ENCODE measurements at regions not wholly inside any gene's neighbourhood (a gene's known extent, or its start where the extent isn't known, plus 50 kb on each side); places are given as distances from the start of the nearest gene placed in this dataset.
"Not testable (repeated sequence)": the region's sequence is repeated elsewhere in the genome, so short reads cannot be mapped to it uniquely, and the experiment has no call there.

- TF ChIP-seq TCF7 (IDR thresholded peaks at IDR 0.05; ENCODE audit: borderline replicate concordance); CTCF (IDR thresholded peaks at IDR 0.05 in 2 of 3, conservative IDR thresholded peaks at IDR 0.05 in 1 of 3; ENCODE audit: control insufficient read depth in 2 of 3, extremely low read depth in 1 of 3, insufficient read depth in 1 of 3, low read depth in 3 of 3, low read length in 3 of 3); PAX8 (IDR thresholded peaks at IDR 0.05); ATF3 (IDR thresholded peaks at IDR 0.05; ENCODE audit: borderline replicate concordance, extremely low read depth, low read depth, low read length); BHLHE40 (IDR thresholded peaks at IDR 0.05; ENCODE audit: borderline replicate concordance in 1 of 2, low read depth in 2 of 2, low read length in 1 of 2); KDM1A (IDR thresholded peaks at IDR 0.05; ENCODE audit: borderline replicate concordance); BRCA1 (IDR thresholded peaks at IDR 0.05; ENCODE audit: low read depth, low read length): not testable (repeated sequence)
These were observed 146.0 kb upstream of the PZP start for GRCh38 chr12:9354009-9354754.
